ENCODE measurements at regions not wholly inside any gene's neighbourhood (a gene's known extent, or its start where the extent isn't known, plus 50 kb on each side); places are given as distances from the start of the nearest gene placed in this dataset.
A peak's percentile ranks its signal among the peaks of the same experiment; 100 is the strongest.
"Not testable (repeated sequence)": the region's sequence is repeated elsewhere in the genome, so short reads cannot be mapped to it uniquely, and the experiment has no call there.

DNA sequence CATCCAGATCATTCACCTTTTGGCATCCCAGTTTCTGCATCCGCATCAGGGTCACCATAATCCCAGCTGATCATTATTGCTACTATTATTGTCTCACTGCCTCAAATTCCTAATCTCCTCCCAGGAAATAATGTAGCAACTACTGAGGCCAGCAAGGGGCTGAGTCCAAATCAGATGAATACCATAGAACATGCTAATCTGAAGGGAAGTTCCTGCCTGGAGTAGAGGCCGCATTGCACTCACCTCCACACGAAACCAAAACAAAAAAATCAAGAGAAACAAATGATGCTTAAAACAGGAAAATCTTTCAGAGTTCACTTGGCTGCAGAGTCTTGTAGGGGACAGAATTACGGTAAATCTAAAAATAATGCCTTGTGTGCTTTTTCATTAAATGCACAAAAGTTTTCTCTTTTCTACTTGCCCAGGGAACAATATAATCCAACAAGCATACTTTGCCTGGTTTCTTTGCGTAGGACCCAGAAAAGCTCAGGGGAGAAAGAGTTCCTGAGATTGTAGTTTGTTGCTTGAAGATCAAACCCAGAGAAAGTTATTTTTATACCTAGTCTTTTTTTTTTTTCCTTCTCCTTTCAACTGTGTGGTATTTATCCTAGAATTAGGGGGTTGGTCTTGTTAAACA, 87.7 kb upstream of the KLF4 start:
- DNase-seq (ENCODE audit: low spot score): no peak

DNA sequence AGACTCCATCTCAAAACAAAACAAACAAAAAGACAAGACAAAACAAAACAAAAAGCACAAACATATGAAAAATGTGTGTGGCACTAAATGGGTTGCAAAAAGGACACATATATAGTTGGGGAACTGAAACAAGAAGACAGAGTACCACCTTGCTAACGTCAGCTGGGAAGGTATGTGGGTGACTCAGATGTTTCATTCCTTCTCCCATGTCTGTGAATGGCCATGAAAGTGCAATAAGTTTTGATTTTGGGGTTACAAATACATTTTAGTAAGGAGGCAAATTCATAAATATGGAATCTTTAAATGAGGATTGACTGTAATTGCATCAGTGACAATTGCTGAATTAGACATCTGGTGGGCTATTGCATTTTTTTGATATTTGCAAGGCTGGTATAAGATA, 81.6 kb upstream of the KLF4 start:
- no peak for DNase-seq (ENCODE audit: low spot score)

DNA sequence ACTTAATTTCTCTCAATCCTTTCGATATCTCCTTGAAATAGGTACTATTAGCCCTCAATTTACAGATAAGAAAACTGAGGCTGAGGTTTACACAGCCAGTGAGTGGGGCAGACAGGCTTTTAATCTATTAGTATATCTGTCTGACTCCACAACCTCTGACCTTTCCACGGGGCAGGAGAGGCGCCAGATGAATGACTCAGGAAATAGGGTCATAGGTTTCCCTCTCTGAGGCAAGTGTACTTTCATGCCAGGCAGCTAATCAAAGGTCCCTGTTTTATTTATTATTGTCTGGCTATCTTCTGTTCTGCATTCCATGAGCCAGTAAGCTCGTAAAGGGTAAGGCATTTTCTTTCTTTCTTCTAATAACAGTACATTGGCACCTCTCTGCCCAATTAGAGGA, 79.6 kb upstream of the KLF4 start:
- DNase-seq (ENCODE audit: low spot score): no peak

DNA sequence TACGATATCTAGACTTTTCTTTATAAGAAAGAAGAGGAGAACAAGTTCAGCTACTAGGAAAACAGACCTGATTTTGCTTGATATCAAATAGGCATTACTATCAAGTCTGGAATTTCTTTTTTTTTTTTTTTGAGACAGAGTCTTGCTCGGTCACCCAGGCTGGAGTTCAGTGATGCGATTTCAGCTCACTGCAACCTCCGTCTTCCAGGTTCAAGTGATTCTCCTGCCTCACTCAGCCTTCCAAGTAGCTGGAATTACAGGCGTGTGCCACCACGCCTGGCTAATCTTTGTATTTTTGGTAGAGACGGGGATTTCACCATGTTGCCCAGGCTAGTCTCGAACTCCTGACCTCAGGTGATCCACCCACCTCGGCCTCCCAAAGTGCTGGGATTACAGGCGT, 78.8 kb upstream of the KLF4 start:
- DNase-seq (ENCODE audit: low spot score): not testable (repeated sequence)

DNA sequence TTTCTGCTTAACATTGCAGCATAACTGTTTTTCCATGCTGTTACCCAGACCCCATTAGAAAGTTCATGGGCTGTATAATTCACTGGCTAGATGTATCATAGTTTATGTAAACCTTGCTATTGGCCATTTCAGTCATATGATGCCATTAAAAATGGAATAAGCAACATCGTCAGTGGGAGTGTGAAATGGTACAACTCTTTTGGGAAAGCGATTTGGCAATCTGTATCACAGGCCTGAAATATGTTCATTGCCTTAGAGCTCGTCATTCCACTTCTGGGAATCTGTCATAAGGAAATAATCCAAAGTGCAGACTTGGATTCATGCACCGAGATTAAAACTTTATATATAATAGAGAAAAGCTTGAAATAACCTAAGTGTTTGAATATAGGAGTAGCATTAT, 77.9 kb upstream of the KLF4 start:
- DNase-seq (ENCODE audit: low spot score): no peak

DNA sequence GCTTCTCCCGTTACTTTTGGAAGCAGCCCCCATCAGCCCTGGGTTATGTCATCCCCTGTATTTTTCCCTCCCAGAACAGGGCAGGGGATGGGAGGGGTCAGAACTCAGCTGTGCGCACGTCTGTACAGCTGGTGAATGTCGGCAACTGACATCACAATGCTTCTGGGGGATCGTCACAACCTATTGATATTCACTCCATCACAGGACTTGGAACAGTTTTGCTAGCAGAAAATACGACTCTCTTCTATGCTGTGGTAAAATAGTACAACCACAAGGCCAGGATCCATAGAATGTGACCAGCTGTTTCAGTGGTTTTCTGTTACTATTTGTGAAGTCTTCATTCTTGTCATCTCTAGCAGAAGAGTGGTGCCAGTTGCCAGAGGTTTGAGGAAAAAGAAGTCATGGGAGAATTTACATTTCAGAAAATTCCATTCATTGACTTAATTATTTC, 77.1 kb upstream of the KLF4 start:
- no peak for DNase-seq (ENCODE audit: low spot score)

DNA sequence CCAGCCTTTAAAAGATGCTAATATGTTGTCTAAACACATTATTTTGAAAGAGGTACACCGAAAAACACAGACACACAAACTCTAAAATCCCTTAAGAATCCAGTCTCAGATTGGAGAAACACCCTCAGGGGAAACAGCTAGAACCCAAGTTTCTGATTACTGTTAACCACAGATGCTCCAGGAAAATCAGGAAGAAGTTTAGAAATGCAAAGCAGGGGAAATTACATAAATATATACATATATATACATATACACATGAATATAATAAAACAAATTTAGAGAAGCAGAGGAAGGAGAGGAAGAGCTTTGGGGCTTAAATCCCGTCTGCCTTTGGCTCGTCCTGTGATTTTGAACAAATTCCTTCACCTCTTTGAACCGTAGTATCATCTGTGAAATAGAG, 73.2 kb upstream of the KLF4 start:
- no peak for DNase-seq (ENCODE audit: low spot score)

DNA sequence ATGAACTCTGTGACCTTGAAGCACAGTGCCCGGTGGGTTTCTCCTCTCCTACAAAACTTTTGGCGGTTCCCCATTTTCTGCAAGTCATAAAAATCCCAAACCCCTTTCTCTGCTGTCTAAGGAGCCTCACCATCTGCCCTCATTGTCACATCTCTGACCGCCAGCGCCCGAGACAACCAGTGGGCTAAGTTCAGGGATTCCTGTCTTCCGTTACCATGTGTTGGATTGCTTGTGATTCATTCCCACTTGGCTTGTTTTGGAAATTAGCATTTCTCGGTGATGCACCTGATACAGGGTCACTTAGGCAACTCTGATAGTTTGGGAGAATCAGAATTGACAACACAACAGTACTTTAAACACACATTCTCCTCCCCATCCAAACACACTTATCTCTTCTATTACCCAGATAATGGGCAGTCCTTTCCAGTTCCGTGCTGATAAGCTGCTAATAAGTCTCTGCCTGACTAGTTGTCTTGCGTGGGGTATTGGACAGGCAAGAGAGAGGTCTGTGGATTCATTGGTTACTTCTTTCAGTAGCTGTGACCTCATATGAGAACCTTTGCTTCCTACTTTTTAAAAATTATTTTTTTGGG, 70.0 kb upstream of the KLF4 start:
- DNase-seq (ENCODE audit: low spot score): no peak

DNA sequence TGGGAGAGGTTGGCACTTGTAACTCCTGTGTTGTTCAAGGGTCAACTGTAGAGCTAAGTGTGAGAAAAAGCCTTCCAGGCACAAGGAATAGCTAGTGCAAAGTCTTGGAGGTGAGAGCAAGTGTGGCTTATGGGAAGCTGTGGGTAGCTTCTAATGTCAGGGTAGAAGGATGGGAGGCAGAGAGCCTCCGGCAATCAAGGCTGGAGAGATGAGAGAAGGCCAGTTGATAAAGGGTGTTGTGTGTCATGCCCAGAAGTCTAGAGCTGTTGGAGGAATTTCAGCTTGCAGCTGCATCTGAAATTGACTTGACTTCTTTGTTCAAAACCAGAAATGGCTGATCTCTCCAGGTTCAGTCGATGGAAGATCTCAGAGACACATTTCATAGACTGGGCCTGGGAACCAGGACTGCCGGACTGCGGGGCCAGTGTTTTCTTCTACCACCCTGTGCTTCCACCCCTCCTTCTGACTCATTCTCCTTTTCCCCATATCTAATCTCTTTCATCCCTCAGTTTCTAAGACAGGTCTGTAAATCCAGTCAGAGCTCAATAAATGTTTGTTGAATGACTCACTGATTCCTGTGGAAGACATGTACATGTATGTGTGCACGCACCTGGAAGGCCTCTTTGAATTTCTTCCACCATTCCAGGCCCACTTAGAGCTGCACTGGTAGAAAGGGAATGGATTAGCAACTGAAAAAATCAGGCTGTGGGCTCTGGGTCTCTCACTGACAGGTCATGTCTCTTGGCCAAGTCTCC, 67.8 kb upstream of the KLF4 start:
- no peak for DNase-seq (ENCODE audit: low spot score)

DNA sequence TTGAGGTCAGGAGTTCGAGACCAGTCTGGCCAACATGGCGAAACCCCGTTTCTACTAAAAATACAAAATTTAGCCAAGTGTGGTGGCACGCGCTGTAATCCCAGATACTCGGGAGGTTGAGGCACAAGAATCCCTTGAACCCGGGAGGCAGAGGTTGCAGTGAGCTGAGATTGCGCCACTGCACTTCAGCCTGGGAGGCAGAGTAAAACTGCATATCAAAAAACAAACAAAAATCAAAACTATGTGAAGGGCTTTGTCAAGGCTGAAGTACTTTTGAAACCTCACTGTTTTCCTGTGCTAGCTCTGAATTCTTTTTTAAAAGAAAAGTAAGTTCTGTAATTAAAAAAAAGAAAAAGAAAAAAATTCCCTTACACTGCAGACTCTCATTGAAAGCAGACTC, 65.1 kb upstream of the KLF4 start:
- no peak for DNase-seq (ENCODE audit: low spot score)

DNA sequence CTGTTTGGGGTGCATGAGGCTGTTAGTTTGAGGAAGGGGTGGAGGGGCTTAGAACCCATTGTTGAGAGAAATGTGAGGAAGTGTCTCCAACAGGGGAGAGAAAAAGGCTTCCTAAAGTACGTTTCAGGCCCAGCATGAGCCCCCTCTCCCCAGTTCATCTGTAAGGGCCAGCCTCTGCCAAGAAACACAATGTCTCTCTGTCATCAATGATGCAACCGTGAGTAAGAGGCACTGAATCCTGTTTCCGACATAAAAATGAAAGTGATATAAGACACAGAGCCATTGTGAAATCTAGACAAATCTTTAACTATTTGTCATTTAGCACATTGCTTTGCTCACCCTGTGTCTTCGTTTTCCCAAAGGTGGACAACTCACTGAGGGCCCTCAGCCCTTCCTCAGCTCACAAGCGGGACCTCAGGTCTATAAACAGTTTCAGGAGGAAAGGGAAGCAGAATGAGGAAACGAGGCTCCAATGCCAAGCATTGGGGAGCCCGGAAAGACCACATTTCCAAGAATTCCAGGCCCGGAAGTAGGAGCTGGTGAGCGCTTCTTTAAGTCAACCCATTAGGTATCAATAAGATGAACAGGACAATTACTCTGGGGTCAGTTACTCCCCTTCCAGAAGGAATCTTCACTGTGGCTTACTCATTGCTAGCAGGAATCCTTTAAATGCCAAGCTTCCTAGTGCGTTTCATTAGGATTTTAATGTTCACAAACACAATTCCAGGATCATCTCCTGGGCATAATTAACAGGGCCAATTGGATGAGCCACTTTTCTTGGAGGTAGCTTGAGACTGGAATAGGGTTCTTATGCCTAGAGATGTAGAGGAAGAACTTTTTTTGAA, 59.0 kb upstream of the KLF4 start:
- no peak for DNase-seq (ENCODE audit: low spot score)

DNA sequence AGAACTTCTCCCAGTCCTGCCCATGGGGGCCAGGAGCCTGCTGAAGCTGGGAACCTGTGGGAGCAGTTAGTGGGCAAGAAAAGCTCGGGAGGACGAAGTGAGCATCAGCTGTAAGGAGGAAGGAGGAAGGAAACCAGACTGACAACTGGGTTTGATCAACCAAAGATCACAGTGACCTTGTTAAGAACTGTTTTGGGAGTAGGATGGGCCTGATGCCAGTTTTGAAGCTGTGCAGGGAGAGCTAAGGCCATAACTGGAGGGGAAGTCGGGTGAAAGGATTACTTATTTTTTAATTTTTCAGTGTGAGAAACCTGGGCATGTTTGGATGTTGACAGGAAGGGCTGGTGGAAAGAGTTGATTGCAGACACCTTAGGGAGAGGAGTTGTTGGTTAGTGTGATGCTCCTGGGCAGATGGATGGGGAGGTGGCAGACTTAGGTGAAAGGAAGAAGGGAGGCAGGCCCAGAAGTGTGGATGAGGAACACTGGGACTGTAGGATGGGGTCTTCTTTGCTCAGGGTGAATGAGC, 58.3 kb upstream of the KLF4 start:
- no peak for DNase-seq (ENCODE audit: low spot score)

DNA sequence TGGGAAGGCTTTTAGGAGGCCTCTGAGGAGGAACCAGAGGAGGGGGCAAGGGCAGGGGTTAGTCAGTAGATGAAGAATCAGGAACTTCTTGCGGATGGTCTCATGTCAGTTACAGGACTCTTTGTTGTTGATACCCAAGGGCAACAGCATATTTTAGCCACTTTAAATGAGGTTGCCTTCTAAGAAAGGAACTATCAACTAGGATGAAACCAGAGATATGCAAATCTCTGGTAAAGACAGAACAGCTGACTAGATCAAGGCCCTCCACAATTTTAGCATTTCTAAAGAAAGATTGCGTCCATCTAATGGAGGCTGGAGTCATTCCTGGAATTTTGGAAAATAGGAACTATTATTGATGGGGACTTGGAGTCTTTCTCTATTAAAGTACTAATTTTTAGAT, 57.7 kb upstream of the KLF4 start:
- DNase-seq (ENCODE audit: low spot score): no peak

DNA sequence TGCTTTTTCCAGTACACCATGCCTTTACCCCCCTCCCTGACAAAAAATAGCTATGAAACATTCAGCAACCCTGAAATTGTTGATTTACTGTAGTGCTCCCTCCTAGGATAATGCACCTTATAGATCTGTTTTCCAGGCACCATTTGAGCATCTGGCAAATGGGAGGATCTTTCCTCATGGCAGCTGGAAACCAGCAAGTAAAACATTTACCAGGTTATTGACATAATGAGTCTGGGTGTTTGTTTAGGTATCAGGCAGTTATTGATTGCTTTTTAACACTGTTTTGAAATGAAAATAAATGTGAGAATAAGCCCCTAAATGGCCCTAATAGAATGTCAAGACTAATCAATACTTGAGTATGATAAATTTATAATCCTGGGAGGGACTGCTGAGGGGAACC, 57.3 kb upstream of the KLF4 start:
- DNase-seq (ENCODE audit: low spot score): no peak

DNA sequence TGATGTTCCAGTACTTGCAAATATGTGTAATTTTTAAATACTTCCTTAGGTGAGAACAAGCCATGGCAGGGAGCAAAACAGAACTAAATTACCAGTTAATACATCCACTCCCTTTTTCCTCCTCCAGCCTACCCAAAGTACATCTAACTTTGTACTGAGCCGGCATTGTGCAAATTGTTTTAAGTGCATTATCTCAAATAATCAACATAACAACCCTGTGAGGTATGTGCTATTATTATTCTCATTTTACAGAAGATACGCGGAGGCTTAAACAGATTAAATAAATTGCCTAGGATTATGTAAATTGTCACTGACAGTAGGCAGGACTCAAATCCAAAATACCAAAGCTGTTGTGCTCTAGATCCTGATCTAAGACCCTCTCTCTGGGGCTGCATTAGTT, 55.5 kb upstream of the KLF4 start:
- DNase-seq (ENCODE audit: low spot score): no peak

DNA sequence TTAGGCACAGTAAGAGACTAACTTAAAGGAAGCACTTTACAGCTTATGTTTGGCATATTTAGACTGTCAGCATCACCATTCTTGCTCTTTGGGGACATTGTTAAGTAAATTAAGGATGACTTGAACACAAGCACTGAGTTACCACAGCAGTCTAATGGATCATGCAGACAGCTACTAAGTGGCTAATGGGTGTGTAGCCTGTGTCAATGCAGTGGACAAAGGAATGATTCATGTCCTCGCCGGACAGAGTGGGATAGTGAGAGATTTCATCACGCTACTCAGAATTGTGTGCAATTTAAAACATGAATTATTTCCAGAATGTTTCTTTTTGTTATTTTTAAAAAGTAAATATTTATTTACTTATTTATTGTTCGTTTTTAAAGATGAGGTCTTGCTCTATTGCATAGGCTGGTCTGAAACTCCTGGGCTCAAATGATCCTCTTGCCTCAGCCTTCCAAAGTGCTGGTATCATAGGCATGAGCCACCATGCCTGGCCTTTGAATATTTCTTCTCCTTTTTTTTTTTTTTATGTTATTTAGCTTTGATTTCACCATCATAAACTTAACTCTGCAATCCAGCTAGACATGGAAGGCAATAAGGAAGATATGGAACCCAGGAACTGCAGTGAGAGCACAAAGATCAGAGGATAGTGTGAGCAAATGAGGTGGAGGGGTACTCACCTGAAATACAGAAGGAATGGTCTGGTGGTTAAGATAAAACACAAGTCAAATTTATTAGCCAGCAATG, 53.0 kb upstream of the KLF4 start:
- no peak for DNase-seq (ENCODE audit: low spot score)

DNA sequence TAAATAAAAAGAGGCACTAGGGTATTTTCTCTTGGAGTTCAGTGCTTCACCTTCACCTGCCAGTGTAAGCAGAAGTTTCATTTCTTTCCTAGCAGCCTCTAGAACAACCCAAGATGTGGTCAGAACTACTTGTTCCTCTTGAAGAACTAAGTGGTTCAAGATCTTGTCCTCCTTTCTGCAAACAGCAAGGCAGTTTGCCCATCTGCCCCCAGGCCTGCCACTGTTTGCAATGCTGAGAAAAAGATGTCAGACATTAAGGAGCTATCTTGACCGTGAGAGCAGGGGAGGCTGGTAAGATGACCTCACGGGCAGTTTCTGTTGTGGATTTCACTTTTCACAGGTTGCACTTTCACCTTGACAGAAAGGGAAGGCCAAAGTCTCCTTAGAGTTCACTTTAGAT, 52.0 kb upstream of the KLF4 start:
- no peak for DNase-seq (ENCODE audit: low spot score)

DNA sequence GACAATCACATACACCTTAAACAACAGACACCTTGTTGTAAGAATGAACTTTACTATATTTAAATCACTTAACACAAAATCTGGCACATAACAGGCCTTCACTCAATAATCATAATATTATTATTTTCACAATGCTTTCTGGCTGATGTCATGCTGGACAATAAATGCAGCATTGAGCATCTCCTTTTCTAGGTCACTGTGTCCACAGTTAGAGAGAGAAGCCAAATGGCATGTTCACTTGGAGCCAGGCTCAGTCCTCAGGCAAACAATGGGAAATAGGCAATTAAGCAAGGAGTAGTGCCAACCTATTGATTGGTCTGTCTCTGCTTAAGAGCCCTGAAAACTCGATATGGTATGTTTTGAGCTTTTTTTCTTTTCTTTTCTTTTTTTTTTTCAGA, 50.6 kb upstream of the KLF4 start:
- no peak for DNase-seq (ENCODE audit: low spot score)

DNA sequence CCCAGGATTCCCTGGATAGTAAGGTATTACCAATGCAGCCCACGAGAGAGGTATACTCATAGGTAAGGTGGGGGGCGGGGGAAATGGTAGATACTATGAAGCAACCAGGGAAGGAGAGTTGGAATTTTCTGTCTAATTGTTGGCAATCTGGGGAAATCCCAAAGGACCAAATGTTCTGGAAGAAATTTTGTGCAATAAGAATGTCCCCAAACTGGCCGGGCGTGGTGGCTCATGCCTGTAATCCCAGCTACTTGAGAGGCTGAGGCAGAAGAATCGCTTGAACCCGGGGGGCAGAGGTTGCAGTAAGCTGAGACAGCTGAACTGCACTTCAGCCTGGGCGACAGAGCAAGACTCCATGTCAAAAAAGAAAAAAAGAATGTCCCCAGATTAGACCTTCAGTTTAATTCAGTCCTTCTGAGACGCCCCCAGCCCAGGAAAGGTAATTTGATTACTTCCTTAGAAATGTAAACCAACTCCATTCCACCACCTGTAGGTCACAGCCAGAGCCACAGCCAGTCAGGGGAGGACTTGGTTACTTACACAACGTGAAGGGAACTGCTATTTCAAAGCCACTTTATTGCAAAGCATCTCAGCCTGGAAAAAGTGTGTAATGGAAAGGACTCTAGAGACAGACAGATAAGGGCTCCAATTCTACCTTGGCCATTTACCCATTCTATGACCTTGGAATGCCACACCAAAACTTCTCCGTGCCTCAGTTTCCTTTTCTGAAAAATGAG, 50.0 kb upstream of the KLF4 start:
- peak; percentile 64 for DNase-seq (ENCODE audit: low spot score)

Data from iPS-NIHi11 (cell line).